Adrenal gland (tissue), 9 donors: ENCODE measurements at regions not wholly inside any gene's neighbourhood (a gene's known extent, or its start where the extent isn't known, plus 50 kb on each side); places are given as distances from the start of the nearest gene placed in this dataset.

Source experiments
- DNase-seq, 7 donors: peaks; one replicate each; pipeline ENCODE4 v3.0.0-alpha.2; 2019 to 2020
- H3K27ac ChIP-seq, 5 donors: fragments of 200-600 bp; sonication (generic) in 4 of 5; 1 replicate in 3 of 5; 2 replicates in 2 of 5; pipeline versions ENCODE4 v1.5.1 to v1.8.0; 2016 to 2020; ENCODE audit warnings: mild to moderate bottlenecking in 1 of 5
- H3K27me3 ChIP-seq: fragments of 200-600 bp; 2 replicates; pipeline ENCODE4 v1.8.0; 2021
- H3K36me3 ChIP-seq, 2 donors: fragments of 200-600 bp; replicated peaks in 1 of 2; 1 replicate in 1 of 2; 2 replicates in 1 of 2; pipeline versions ENCODE4 v1.5.1 to v1.8.0; 2018 to 2022
- H3K4me1 ChIP-seq, 2 donors: fragments of 200-600 bp; replicated peaks in 1 of 2; 1 replicate in 1 of 2; 2 replicates in 1 of 2; pipeline versions ENCODE4 v1.5.1 to v1.8.0; 2018 to 2021
- H3K4me3 ChIP-seq, 4 donors: fragments of 200-600 bp; sonication (generic) in 3 of 4; one replicate each; pipeline ENCODE4 v1.5.1; 2016 to 2018
- H3K9me3 ChIP-seq, 3 donors: fragments of 200-600 bp; sonication (generic) in 1 of 3; replicated peaks in 1 of 3; 1 replicate in 2 of 3; 2 replicates in 1 of 3; pipeline versions ENCODE4 v1.5.1 to v1.8.0; 2016 to 2021
- CTCF ChIP-seq, 6 experiments: fragments of 450-650 bp in 4 of 6; fragments of 200-600 bp in 2 of 6; sonication (generic) in 1 of 6; IDR thresholded peaks; 1 replicate in 5 of 6; 2 replicates in 1 of 6; pipeline versions ENCODE4 v1.5.1 to v1.8.0; 2016 to 2021; ENCODE audit warnings: antibody characterized with exemption in 6 of 6, mild to moderate bottlenecking in 2 of 6, moderate library complexity in 1 of 6
- POLR2A ChIP-seq, 2 donors: fragments of 450-650 bp; IDR thresholded peaks; one replicate each; pipeline ENCODE4 v1.6.1; 2017; ENCODE audit warnings: antibody characterized with exemption in 2 of 2, mild to moderate bottlenecking in 2 of 2, moderate library complexity in 1 of 2
- WGBS, 4 donors: extraction: QIAGEN DNeasy Blood & Tissue Kit in 2 of 4; methylation state at CpG; one replicate each; pipeline versions ENCODE4 v1.1.5 to v1.1.7; 2013 to 2017; 5-methylcytosine and 5-hydroxymethylcytosine counted together
- intact Hi-C, 2 donors: fragments of 100-400 bp; cut with DNase I; formaldehyde crosslinking; loops; one replicate each; pipeline versions ENCODE4 v1.14.1 to v1.15.0; 2022 to 2023
- donor health status: healthy with polysubstance abuse.
- donor health status: Bipolar disorder and iron deficiency.
- donor health status: DM: yes; HTN: yes; CAD: no.
- donor health status: DM: no; HTN: no; CAD: no.
- donor health status: DM: no; HTN: no; CAD: no.

GRCh38 chr20:4513720-4514119 is 172.5 kb upstream of the PRNP start:
- intact Hi-C loops: no loop called here
- no peak for TF ChIP-seq CTCF (IDR thresholded peaks at IDR 0.05)
- no peak for TF ChIP-seq POLR2A (IDR thresholded peaks at IDR 0.05)
- no peak for DNase-seq
- H3K9me3 ChIP-seq: no peaks in the 10 kb centered on the region
- no peak overlapping the region for H3K4me3 ChIP-seq
- H3K27me3 ChIP-seq: no peaks in the 10 kb centered on the region
- H3K4me1 ChIP-seq: peaks cover 0 to 11% of the 10 kb centered on the region in 2 donors
- H3K36me3 ChIP-seq: no peaks in the 10 kb centered on the region
- H3K27ac ChIP-seq: no peak overlapping the region

GRCh38 chr20:4512891-4513550 is 173.2 kb upstream of the PRNP start:
- no peaks in the 10 kb centered on the region for H3K36me3 ChIP-seq
- peak in 4 of 7 donors; percentile 19 to 33 (median 24) for DNase-seq
- no peak overlapping the region for H3K4me3 ChIP-seq
- WGBS, 4 donors: 46 to 59% (median 53%) methylated on average over 3 of the region's 3 CpGs
- H3K9me3 ChIP-seq: no peaks in the 10 kb centered on the region
- no peak overlapping the region for H3K27ac ChIP-seq
- TF ChIP-seq CTCF (IDR thresholded peaks at IDR 0.05) (no peak), POLR2A (IDR thresholded peaks at IDR 0.05) (no peak)
- intact Hi-C loops: no loop called here
- no peaks in the 10 kb centered on the region for H3K27me3 ChIP-seq
- H3K4me1 ChIP-seq: peaks cover 0 to 11% of the 10 kb centered on the region in 2 donors

GRCh38 chr20:4511776-4512175 is 174.5 kb upstream of the PRNP start:
- WGBS, 4 donors: 80 to 90% (median 83%) methylated on average over 1 of the region's 1 CpG
- peaks cover 0 to 11% of the 10 kb centered on the region in 2 donors for H3K4me1 ChIP-seq
- no peaks in the 10 kb centered on the region for H3K9me3 ChIP-seq
- intact Hi-C loops: no loop called here
- DNase-seq: no peak
- H3K27ac ChIP-seq: no peak overlapping the region
- H3K36me3 ChIP-seq: no peaks in the 10 kb centered on the region
- no peaks in the 10 kb centered on the region for H3K27me3 ChIP-seq
- TF ChIP-seq POLR2A (IDR thresholded peaks at IDR 0.05) (no peak), CTCF (IDR thresholded peaks at IDR 0.05) (no peak)
- no peak overlapping the region for H3K4me3 ChIP-seq

- no peaks in the 10 kb centered on the region for H3K27me3 ChIP-seq
- H3K27ac ChIP-seq: no peak overlapping the region
- no peak for TF ChIP-seq POLR2A (IDR thresholded peaks at IDR 0.05)
- TF ChIP-seq CTCF (IDR thresholded peaks at IDR 0.05): no peak
- DNase-seq: no peak
- intact Hi-C loops: no loop called here
- H3K36me3 ChIP-seq: no peaks in the 10 kb centered on the region
- H3K9me3 ChIP-seq: no peaks in the 10 kb centered on the region
- WGBS, 4 donors: 80 to 86% (median 81%) methylated on average over 3 of the region's 3 CpGs
- H3K4me1 ChIP-seq: peaks cover 0 to 11% of the 10 kb centered on the region in 2 donors
- no peak overlapping the region for H3K4me3 ChIP-seq
Observed at GRCh38 chr20:4509825-4510522, 176.3 kb upstream of the PRNP start.
